ENCODE measurements at regions not wholly inside any gene's neighbourhood (a gene's known extent, or its start where the extent isn't known, plus 50 kb on each side); places are given as distances from the start of the nearest gene placed in this dataset.

DNA sequence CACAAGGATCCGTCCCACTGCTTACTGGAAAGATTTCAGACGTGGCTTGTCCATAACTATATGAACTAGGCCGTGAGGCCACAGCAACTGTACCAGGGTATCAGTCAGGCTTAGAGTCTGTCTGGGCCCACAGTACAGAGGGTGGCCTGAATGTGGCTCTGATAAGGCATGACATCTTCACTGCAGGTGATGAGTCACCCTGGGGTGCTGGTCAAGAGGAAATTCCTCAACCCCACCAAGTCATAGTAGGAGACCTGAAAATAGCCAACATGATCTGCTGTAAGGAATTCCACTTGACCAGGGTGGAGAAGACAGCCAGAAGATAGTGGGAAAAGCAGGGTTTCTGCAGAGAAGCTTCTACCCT is 107.7 kb downstream of the INHBB start:
- Histone ChIP-seq H2AFZ (no peak overlapping the region), H4K20me1 (replicated peaks; ENCODE audit: insufficient read depth) (no peaks in the 10 kb centered on the region), H3K4me1 (ENCODE audit: insufficient read depth) (no peaks in the 10 kb centered on the region; the same call in 1 of the 2 replicates), H3K27me3 (ENCODE audit: insufficient read depth) (peaks cover 6% of the 10 kb centered on the region; the same call in 1 of the 2 replicates), H3K4me2 (no peak overlapping the region), H3K79me2 (replicated peaks; ENCODE audit: insufficient read depth) (no peaks in the 10 kb centered on the region), H3F3A (replicated peaks; ENCODE audit: low read depth) (no peaks in the 10 kb centered on the region), H3K9me2 (ENCODE audit: insufficient read depth) (no peaks in the 10 kb centered on the region), H3K27ac (ENCODE audit: low read depth) (no peak overlapping the region), H3K36me3 (ENCODE audit: insufficient read depth) (no peaks in the 10 kb centered on the region), H3K4me3 (no peak overlapping the region)
- no peak for DNase-seq (ENCODE audit: low spot score)
- Mint-ChIP-seq H3K27ac (no peak overlapping the region), H3K4me3 (no peak overlapping the region), H3K4me1 (peaks cover 2% of the 10 kb centered on the region; the same call in 1 of the 3 replicates), H3K36me3 (ENCODE audit: low read depth) (no peaks in the 10 kb centered on the region), H3K27me3 (ENCODE audit: insufficient read depth, low read depth, poor library complexity) (peaks cover 17% of the 10 kb centered on the region), H3K9me3 (peaks cover 15% of the 10 kb centered on the region; the same call in 2 of the 3 replicates)
- TF ChIP-seq EZH2phosphoT487 (IDR thresholded peaks at IDR 0.05; ENCODE audit: unreplicated experiment) (no peak), EZH2 (IDR thresholded peaks at IDR 0.05; ENCODE audit: low read depth, unreplicated experiment) (no peak), ZNF331 (CRISPR knock-in tag; IDR thresholded peaks at IDR 0.05; ENCODE audit: low read depth) (no peak), CREB1 (CRISPR knock-in tag; IDR thresholded peaks at IDR 0.05; ENCODE audit: low read depth) (no peak), POLR2AphosphoS5 (IDR thresholded peaks at IDR 0.05; ENCODE audit: low read depth) (no peak), NANOG (IDR thresholded peaks at IDR 0.05; ENCODE audit: borderline replicate concordance) (no peak), ZNF114 (CRISPR knock-in tag; IDR thresholded peaks at IDR 0.05) (no peak), JUNB (IDR thresholded peaks at IDR 0.05; ENCODE audit: unreplicated experiment) (no peak), STAT1 (IDR thresholded peaks at IDR 0.05; ENCODE audit: unreplicated experiment) (no peak)
- TF ChIP-seq, protein P1, sequence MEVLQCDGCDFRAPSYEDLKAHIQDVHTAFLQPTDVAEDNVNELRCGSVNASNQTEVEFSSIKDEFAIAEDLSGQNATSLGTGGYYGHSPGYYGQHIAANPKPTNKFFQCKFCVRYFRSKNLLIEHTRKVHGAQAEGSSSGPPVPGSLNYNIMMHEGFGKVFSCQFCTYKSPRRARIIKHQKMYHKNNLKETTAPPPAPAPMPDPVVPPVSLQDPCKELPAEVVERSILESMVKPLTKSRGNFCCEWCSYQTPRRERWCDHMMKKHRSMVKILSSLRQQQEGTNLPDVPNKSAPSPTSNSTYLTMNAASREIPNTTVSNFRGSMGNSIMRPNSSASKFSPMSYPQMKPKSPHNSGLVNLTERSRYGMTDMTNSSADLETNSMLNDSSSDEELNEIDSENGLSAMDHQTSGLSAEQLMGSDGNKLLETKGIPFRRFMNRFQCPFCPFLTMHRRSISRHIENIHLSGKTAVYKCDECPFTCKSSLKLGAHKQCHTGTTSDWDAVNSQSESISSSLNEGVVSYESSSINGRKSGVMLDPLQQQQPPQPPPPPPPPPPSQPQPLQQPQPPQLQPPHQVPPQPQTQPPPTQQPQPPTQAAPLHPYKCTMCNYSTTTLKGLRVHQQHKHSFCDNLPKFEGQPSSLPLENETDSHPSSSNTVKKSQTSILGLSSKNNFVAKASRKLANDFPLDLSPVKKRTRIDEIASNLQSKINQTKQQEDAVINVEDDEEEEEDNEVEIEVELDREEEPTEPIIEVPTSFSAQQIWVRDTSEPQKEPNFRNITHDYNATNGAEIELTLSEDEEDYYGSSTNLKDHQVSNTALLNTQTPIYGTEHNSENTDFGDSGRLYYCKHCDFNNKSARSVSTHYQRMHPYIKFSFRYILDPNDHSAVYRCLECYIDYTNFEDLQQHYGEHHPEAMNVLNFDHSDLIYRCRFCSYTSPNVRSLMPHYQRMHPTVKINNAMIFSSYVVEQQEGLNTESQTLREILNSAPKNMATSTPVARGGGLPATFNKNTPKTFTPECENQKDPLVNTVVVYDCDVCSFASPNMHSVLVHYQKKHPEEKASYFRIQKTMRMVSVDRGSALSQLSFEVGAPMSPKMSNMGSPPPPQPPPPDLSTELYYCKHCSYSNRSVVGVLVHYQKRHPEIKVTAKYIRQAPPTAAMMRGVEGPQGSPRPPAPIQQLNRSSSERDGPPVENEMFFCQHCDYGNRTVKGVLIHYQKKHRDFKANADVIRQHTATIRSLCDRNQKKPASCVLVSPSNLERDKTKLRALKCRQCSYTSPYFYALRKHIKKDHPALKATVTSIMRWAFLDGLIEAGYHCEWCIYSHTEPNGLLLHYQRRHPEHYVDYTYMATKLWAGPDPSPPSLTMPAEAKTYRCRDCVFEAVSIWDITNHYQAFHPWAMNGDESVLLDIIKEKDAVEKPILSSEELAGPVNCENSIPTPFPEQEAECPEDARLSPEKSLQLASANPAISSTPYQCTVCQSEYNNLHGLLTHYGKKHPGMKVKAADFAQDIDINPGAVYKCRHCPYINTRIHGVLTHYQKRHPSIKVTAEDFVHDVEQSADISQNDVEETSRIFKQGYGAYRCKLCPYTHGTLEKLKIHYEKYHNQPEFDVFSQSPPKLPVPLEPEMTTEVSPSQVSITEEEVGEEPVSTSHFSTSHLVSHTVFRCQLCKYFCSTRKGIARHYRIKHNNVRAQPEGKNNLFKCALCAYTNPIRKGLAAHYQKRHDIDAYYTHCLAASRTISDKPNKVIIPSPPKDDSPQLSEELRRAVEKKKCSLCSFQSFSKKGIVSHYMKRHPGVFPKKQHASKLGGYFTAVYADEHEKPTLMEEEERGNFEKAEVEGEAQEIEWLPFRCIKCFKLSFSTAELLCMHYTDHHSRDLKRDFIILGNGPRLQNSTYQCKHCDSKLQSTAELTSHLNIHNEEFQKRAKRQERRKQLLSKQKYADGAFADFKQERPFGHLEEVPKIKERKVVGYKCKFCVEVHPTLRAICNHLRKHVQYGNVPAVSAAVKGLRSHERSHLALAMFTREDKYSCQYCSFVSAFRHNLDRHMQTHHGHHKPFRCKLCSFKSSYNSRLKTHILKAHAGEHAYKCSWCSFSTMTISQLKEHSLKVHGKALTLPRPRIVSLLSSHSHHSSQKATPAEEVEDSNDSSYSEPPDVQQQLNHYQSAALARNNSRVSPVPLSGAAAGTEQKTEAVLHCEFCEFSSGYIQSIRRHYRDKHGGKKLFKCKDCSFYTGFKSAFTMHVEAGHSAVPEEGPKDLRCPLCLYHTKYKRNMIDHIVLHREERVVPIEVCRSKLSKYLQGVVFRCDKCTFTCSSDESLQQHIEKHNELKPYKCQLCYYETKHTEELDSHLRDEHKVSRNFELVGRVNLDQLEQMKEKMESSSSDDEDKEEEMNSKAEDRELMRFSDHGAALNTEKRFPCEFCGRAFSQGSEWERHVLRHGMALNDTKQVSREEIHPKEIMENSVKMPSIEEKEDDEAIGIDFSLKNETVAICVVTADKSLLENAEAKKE (CRISPR knock-in tag; IDR thresholded peaks at IDR 0.05) = no peak
- TF ChIP-seq, protein P2, sequence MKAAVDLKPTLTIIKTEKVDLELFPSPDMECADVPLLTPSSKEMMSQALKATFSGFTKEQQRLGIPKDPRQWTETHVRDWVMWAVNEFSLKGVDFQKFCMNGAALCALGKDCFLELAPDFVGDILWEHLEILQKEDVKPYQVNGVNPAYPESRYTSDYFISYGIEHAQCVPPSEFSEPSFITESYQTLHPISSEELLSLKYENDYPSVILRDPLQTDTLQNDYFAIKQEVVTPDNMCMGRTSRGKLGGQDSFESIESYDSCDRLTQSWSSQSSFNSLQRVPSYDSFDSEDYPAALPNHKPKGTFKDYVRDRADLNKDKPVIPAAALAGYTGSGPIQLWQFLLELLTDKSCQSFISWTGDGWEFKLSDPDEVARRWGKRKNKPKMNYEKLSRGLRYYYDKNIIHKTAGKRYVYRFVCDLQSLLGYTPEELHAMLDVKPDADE (IDR thresholded peaks at IDR 0.05) = no peak
- TF ChIP-seq, protein P3, sequence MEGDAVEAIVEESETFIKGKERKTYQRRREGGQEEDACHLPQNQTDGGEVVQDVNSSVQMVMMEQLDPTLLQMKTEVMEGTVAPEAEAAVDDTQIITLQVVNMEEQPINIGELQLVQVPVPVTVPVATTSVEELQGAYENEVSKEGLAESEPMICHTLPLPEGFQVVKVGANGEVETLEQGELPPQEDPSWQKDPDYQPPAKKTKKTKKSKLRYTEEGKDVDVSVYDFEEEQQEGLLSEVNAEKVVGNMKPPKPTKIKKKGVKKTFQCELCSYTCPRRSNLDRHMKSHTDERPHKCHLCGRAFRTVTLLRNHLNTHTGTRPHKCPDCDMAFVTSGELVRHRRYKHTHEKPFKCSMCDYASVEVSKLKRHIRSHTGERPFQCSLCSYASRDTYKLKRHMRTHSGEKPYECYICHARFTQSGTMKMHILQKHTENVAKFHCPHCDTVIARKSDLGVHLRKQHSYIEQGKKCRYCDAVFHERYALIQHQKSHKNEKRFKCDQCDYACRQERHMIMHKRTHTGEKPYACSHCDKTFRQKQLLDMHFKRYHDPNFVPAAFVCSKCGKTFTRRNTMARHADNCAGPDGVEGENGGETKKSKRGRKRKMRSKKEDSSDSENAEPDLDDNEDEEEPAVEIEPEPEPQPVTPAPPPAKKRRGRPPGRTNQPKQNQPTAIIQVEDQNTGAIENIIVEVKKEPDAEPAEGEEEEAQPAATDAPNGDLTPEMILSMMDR (conservative IDR thresholded peaks at IDR 0.05; ENCODE audit: low read depth in 2 of 2) = no peak
- TF ChIP-seq, protein P4, sequence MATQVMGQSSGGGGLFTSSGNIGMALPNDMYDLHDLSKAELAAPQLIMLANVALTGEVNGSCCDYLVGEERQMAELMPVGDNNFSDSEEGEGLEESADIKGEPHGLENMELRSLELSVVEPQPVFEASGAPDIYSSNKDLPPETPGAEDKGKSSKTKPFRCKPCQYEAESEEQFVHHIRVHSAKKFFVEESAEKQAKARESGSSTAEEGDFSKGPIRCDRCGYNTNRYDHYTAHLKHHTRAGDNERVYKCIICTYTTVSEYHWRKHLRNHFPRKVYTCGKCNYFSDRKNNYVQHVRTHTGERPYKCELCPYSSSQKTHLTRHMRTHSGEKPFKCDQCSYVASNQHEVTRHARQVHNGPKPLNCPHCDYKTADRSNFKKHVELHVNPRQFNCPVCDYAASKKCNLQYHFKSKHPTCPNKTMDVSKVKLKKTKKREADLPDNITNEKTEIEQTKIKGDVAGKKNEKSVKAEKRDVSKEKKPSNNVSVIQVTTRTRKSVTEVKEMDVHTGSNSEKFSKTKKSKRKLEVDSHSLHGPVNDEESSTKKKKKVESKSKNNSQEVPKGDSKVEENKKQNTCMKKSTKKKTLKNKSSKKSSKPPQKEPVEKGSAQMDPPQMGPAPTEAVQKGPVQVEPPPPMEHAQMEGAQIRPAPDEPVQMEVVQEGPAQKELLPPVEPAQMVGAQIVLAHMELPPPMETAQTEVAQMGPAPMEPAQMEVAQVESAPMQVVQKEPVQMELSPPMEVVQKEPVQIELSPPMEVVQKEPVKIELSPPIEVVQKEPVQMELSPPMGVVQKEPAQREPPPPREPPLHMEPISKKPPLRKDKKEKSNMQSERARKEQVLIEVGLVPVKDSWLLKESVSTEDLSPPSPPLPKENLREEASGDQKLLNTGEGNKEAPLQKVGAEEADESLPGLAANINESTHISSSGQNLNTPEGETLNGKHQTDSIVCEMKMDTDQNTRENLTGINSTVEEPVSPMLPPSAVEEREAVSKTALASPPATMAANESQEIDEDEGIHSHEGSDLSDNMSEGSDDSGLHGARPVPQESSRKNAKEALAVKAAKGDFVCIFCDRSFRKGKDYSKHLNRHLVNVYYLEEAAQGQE (IDR thresholded peaks at IDR 0.05; ENCODE audit: unreplicated experiment) = no peak
- ATAC-seq = no peak
